IMR-90 (cell line): ENCODE measurements at regions not wholly inside any gene's neighbourhood (a gene's known extent, or its start where the extent isn't known, plus 50 kb on each side); places are given as distances from the start of the nearest gene placed in this dataset.

Experiments used
- ATAC-seq: fragments of 200-7000 bp; cut with Tn5 transposase; 2 replicates; pipeline ENCODE4 v1.9.1; 2020; ENCODE audit warnings: low read depth, mild to moderate bottlenecking, moderate library complexity
- BruUV-seq: library from RNA; stranded (reverse); fragments of 400-500 nt; replicated peaks from 2 replicates; lab custom pipeline; 2021; lab: Mats Ljungman, UMichigan
- CTCF ChIA-PET: fragments of 300-600 bp; formaldehyde crosslinking; extraction: SDS; loops from one replicate; lab custom pipeline; 2021; ENCODE audit warnings: antibody characterized with exemption; lab: Yijun Ruan, JAX
- POLR2A ChIA-PET: fragments of 300-600 bp; sonication (Branson Sonifier 250); formaldehyde crosslinking; loops from one replicate; lab custom pipeline; 2022; ENCODE audit warnings: antibody characterized with exemption; ENCODE audit not compliant: unreplicated experiment; lab: Charles Lee
- DNase-seq: peaks from one replicate; pipeline ENCODE4 v3.0.0; 2013
- H2AFZ ChIP-seq: replicated peaks from 2 replicates; pipeline ENCODE3; 2013; ENCODE audit warnings: low read length, mild to moderate bottlenecking; ENCODE audit not compliant: poor library complexity
- H2AK5ac ChIP-seq: 2 replicates; pipeline ENCODE4 v1.6.1; 2013; ENCODE audit warnings: low read depth, low read length, inconsistent platforms
- H2AK9ac ChIP-seq: replicated peaks from 2 replicates; pipeline ENCODE3; 2013; ENCODE audit warnings: mild to moderate bottlenecking, low read depth, low read length, moderate library complexity; ENCODE audit not compliant: poor library complexity
- H2BK120ac ChIP-seq: 2 replicates; pipeline ENCODE4 v1.6.1; 2013; ENCODE audit warnings: low read depth, low read length, inconsistent platforms
- H2BK15ac ChIP-seq: 3 replicates; pipeline ENCODE4 v1.6.1; 2013; ENCODE audit warnings: low read depth, low read length, inconsistent platforms
- H2BK20ac ChIP-seq: 2 replicates; pipeline ENCODE4 v1.6.1; 2013; ENCODE audit warnings: low read depth, mild to moderate bottlenecking, inconsistent platforms, low read length, moderate library complexity
- H2BK5ac ChIP-seq: 2 replicates; pipeline ENCODE4 v1.6.1; 2013; ENCODE audit warnings: mild to moderate bottlenecking, low read depth, low read length, inconsistent platforms; ENCODE audit not compliant: poor library complexity, severe bottlenecking
- H3K14ac ChIP-seq: replicated peaks from 2 replicates; pipeline ENCODE4 v1.6.1; 2013; ENCODE audit warnings: low read depth, low read length, inconsistent platforms
- H3K18ac ChIP-seq: 2 replicates; pipeline ENCODE4 v1.6.1; 2013; ENCODE audit warnings: low read depth, low read length, control low read depth
- H3K23ac ChIP-seq: 2 replicates; pipeline ENCODE4 v1.6.1; 2013; ENCODE audit warnings: low read depth, low read length, inconsistent platforms
- H3K27ac ChIP-seq: 2 replicates; pipeline ENCODE4 v1.5.1; 2013; ENCODE audit warnings: mild to moderate bottlenecking, control low read depth, low read length; ENCODE audit not compliant: insufficient read depth
- H3K27me3 ChIP-seq: 2 replicates; pipeline ENCODE4 v1.6.1; 2013; ENCODE audit warnings: low read length; ENCODE audit not compliant: control insufficient read depth, insufficient read depth
- H3K36me3 ChIP-seq: 2 replicates; pipeline ENCODE4 v1.6.1; 2013; ENCODE audit warnings: low read length, mixed read lengths; ENCODE audit not compliant: control insufficient read depth, insufficient read depth
- H3K4ac ChIP-seq: 2 replicates; pipeline ENCODE4 v1.6.1; 2013; ENCODE audit warnings: low read depth, low read length, inconsistent platforms
- H3K4me1 ChIP-seq: 2 replicates; pipeline ENCODE4 v1.6.1; 2013; ENCODE audit warnings: low read length, mixed read lengths; ENCODE audit not compliant: control insufficient read depth, insufficient read depth
- H3K4me2 ChIP-seq: 2 replicates; pipeline ENCODE4 v1.6.1; 2013; ENCODE audit warnings: low read depth, mild to moderate bottlenecking, control low read depth, low read length, moderate library complexity
- H3K4me3 ChIP-seq: 2 replicates; pipeline ENCODE4 v1.5.1; 2013; ENCODE audit warnings: low read depth, mild to moderate bottlenecking, control low read depth, low read length, moderate library complexity; ENCODE audit not compliant: insufficient read depth
- H3K56ac ChIP-seq: 2 replicates; pipeline ENCODE4 v1.6.1; 2013; ENCODE audit warnings: low read length, inconsistent platforms; ENCODE audit not compliant: insufficient read depth; ENCODE audit errors: extremely low read depth
- H3K79me1 ChIP-seq, 2 experiments: 2 replicates each; pipeline ENCODE4 v1.6.1; 2013; ENCODE audit warnings: low read length in 2 of 2, inconsistent platforms in 1 of 2, low read depth in 1 of 2
- H3K9ac ChIP-seq: 2 replicates; pipeline ENCODE4 v1.6.1; 2013; ENCODE audit warnings: low read depth, low read length, control low read depth
- H3K9me1 ChIP-seq: 2 replicates; pipeline ENCODE4 v1.6.1; 2013; ENCODE audit warnings: low read length, inconsistent platforms; ENCODE audit not compliant: insufficient read depth
- H3K9me3 ChIP-seq: 2 replicates; pipeline ENCODE4 v1.6.1; 2013; ENCODE audit warnings: low read length; ENCODE audit not compliant: control insufficient read depth, insufficient read depth
- H4K20me1 ChIP-seq: 2 replicates; pipeline ENCODE4 v1.6.1; 2013; ENCODE audit warnings: low read length, inconsistent platforms; ENCODE audit not compliant: insufficient read depth
- H4K5ac ChIP-seq: 2 replicates; pipeline ENCODE4 v1.6.1; 2013; ENCODE audit warnings: mild to moderate bottlenecking, low read depth, low read length, control low read depth
- H4K8ac ChIP-seq, 2 experiments: 2 replicates each; pipeline ENCODE4 v1.6.1; 2013; ENCODE audit warnings: low read depth in 2 of 2, low read length in 2 of 2, control low read depth in 1 of 2, inconsistent platforms in 1 of 2
- H4K91ac ChIP-seq: 2 replicates; pipeline ENCODE4 v1.6.1; 2013; ENCODE audit warnings: low read depth, low read length, inconsistent platforms; ENCODE audit not compliant: insufficient read depth
- FOS ChIP-seq: fragments of 150-350 bp; IDR thresholded peaks from 2 replicates; pipeline ENCODE4 v1.6.1; 2016; ENCODE audit warnings: low read depth, low read length
- MAFK ChIP-seq: IDR thresholded peaks from 2 replicates; pipeline ENCODE4 v1.6.1; 2012; ENCODE audit warnings: low read depth, low read length, improper control_type of control experiment
- MAZ ChIP-seq: IDR thresholded peaks from 2 replicates; pipeline ENCODE4 v1.6.1; 2012; ENCODE audit warnings: low read depth, mild to moderate bottlenecking, low read length, improper control_type of control experiment, moderate library complexity, borderline replicate concordance
- NFE2L2 ChIP-seq: fragments of 150-350 bp; IDR thresholded peaks from 2 replicates; pipeline ENCODE4 v1.6.1; 2016; ENCODE audit warnings: low read depth, mild to moderate bottlenecking, low read length
- POLR2A ChIP-seq: IDR thresholded peaks from 2 replicates; pipeline ENCODE4 v1.6.1; 2012; ENCODE audit warnings: mild to moderate bottlenecking, low read depth, low read length
- RAD21 ChIP-seq: IDR thresholded peaks from 2 replicates; pipeline ENCODE4 v1.6.1; 2012; ENCODE audit warnings: low read length, improper control_type of control experiment
- RCOR1 ChIP-seq: IDR thresholded peaks from 2 replicates; pipeline ENCODE4 v1.6.1; 2012; ENCODE audit warnings: mild to moderate bottlenecking, low read length, improper control_type of control experiment; ENCODE audit not compliant: insufficient replicate concordance
- SMC3 ChIP-seq: fragments of 150-350 bp; IDR thresholded peaks from 2 replicates; pipeline ENCODE4 v1.6.1; 2016; ENCODE audit warnings: low read depth, mild to moderate bottlenecking, antibody characterized with exemption, low read length, moderate library complexity
- WGBS, 2 experiments: methylation state at CpG; one replicate each; pipeline versions ENCODE4 v1.1.5 to v1.1.7; 2013; ENCODE audit warnings: missing lambda C conversion rate in 2 of 2; ENCODE audit not compliant: insufficient read length in 1 of 2; ENCODE audit errors: extremely low coverage in 2 of 2; 5-methylcytosine and 5-hydroxymethylcytosine counted together
- dilution Hi-C: fragments of 300-500 bp; cut with HindIII; formaldehyde crosslinking; loops from one replicate; pipeline ENCODE4 v1.14.3; 2018; ENCODE audit warnings: low sequenced_read_pairs; ENCODE audit not compliant: unreplicated experiment
- in situ Hi-C: fragments of 300-500 bp; cut with MboI; formaldehyde crosslinking; loops from 3 replicates; pipeline ENCODE4 v1.14.3; 2019; ENCODE audit warnings: low sequenced_read_pairs, inconsistent platforms, mixed read lengths
- intact Hi-C: fragments of 100-400 bp; cut with micrococcal nuclease; formaldehyde crosslinking; loops from 2 replicates; pipeline ENCODE4 v1.10.0; 2022

GRCh38 chr1:168863772-168864171 is 134.8 kb upstream of the DPT start:
- H3K27me3 ChIP-seq, result no peaks in the 10 kb centered on the region
- no TSS peak for BruUV-seq
- H3K9me1 ChIP-seq, result no peaks in the 10 kb centered on the region
- H3K9ac ChIP-seq, result no peak overlapping the region
- TF ChIP-seq RCOR1 (no peak), MAFK (no peak), FOS (no peak), RAD21 (no peak), MAZ (no peak), SMC3 (no peak), POLR2A (no peak), NFE2L2 (no peak)
- dilution Hi-C loops (no loop called here), intact Hi-C loops (no loop called here), in situ Hi-C loops (no loop called here)
- no peak overlapping the region for H3K23ac ChIP-seq
- H4K91ac ChIP-seq, result no peak overlapping the region
- no CpG with 5 or more reads among the region's 5 CpGs for WGBS, 2 experiments
- DNase-seq, result no peak
- no peak for ATAC-seq
- no peaks in the 10 kb centered on the region for H3K79me1 ChIP-seq
- no peak overlapping the region for H4K5ac ChIP-seq
- H2AFZ ChIP-seq, result no peak overlapping the region
- no peak overlapping the region for H3K14ac ChIP-seq
- no peaks in the 10 kb centered on the region for H3K4me1 ChIP-seq
- no peak overlapping the region for H2AK9ac ChIP-seq
- no peak overlapping the region for H3K4me2 ChIP-seq
- H3K4me3 ChIP-seq, result no peak overlapping the region
- H4K20me1 ChIP-seq, result no peaks in the 10 kb centered on the region
- H2BK120ac ChIP-seq, result no peak overlapping the region
- no peaks in the 10 kb centered on the region for H3K9me3 ChIP-seq
- ChIA-PET POLR2A (no interaction called here), CTCF (no interaction called here)
- H2BK15ac ChIP-seq, result no peak overlapping the region
- H2AK5ac ChIP-seq, result no peak overlapping the region
- H3K4ac ChIP-seq, result no peak overlapping the region
- no peak overlapping the region for H4K8ac ChIP-seq
- no peak overlapping the region for H3K56ac ChIP-seq
- no peaks in the 10 kb centered on the region for H3K36me3 ChIP-seq
- no peak overlapping the region for H3K27ac ChIP-seq
- no peak overlapping the region for H2BK20ac ChIP-seq
- no peak overlapping the region for H2BK5ac ChIP-seq
- no peak overlapping the region for H3K18ac ChIP-seq
